ENCODE measurements at regions not wholly inside any gene's neighbourhood (a gene's known extent, or its start where the extent isn't known, plus 50 kb on each side); places are given as distances from the start of the nearest gene placed in this dataset.

GRCh38 chr5:135702191-135702590 lies 123.4 kb upstream of the CXCL14 start:
- DNase-seq (ENCODE audit: low spot score) = no peak

GRCh38 chr5:135700731-135701130 lies 121.9 kb upstream of the CXCL14 start:
- DNase-seq (ENCODE audit: low spot score) = no peak

GRCh38 chr5:135697959-135698345 lies 119.2 kb upstream of the CXCL14 start:
- no peak for DNase-seq (ENCODE audit: low spot score)

GRCh38 chr5:135697251-135697958 lies 118.6 kb upstream of the CXCL14 start:
- no peak for DNase-seq (ENCODE audit: low spot score)

- no peak for DNase-seq (ENCODE audit: low spot score)
These were observed 117.5 kb upstream of the CXCL14 start for GRCh38 chr5:135696317-135696716.

GRCh38 chr5:135695656-135696313 lies 117.0 kb upstream of the CXCL14 start:
- DNase-seq (ENCODE audit: low spot score) = no peak

GRCh38 chr5:135694906-135695305 lies 116.1 kb upstream of the CXCL14 start:
- no peak for DNase-seq (ENCODE audit: low spot score)

- no peak for DNase-seq (ENCODE audit: low spot score)
These were observed 115.2 kb upstream of the CXCL14 start for GRCh38 chr5:135694012-135694411.

GRCh38 chr5:135693371-135693955 lies 114.7 kb upstream of the CXCL14 start:
- no peak for DNase-seq (ENCODE audit: low spot score)

- no peak for DNase-seq (ENCODE audit: low spot score)
These were observed 112.3 kb upstream of the CXCL14 start for GRCh38 chr5:135691044-135691443.

- no peak for DNase-seq (ENCODE audit: low spot score)
These were observed 111.7 kb upstream of the CXCL14 start for GRCh38 chr5:135690466-135690865.

GRCh38 chr5:135689506-135689905 lies 110.7 kb upstream of the CXCL14 start:
- no peak for DNase-seq (ENCODE audit: low spot score)

- no peak for DNase-seq (ENCODE audit: low spot score)
These were observed 109.6 kb upstream of the CXCL14 start for GRCh38 chr5:135688385-135688784.

GRCh38 chr5:135683189-135683588 lies 104.4 kb upstream of the CXCL14 start:
- no peak for DNase-seq (ENCODE audit: low spot score)

- DNase-seq (ENCODE audit: low spot score) = no peak
These were observed 101.9 kb upstream of the CXCL14 start for GRCh38 chr5:135680713-135681112.

GRCh38 chr5:135678640-135679268 lies 100.0 kb upstream of the CXCL14 start:
- DNase-seq (ENCODE audit: low spot score) = no peak

- DNase-seq (ENCODE audit: low spot score) = no peak
These were observed 93.2 kb upstream of the CXCL14 start for GRCh38 chr5:135671966-135672365.

GRCh38 chr5:135671052-135671705 lies 92.4 kb upstream of the CXCL14 start:
- DNase-seq (ENCODE audit: low spot score) = no peak

GRCh38 chr5:135670588-135670987 lies 91.8 kb upstream of the CXCL14 start:
- DNase-seq (ENCODE audit: low spot score) = no peak

GRCh38 chr5:135669416-135669815 lies 90.6 kb upstream of the CXCL14 start:
- DNase-seq (ENCODE audit: low spot score) = no peak

GRCh38 chr5:135667673-135668072 lies 88.9 kb upstream of the CXCL14 start:
- no peak for DNase-seq (ENCODE audit: low spot score)

GRCh38 chr5:135667204-135667603 lies 88.4 kb upstream of the CXCL14 start:
- DNase-seq (ENCODE audit: low spot score) = no peak
